ENCODE measurements at regions not wholly inside any gene's neighbourhood (a gene's known extent, or its start where the extent isn't known, plus 50 kb on each side); places are given as distances from the start of the nearest gene placed in this dataset.

- TF ChIP-seq TCF12 (IDR thresholded peaks at IDR 0.05; ENCODE audit: low read depth) (no peak), USF1 (IDR thresholded peaks at IDR 0.05) (no peak), NFIC (IDR thresholded peaks at IDR 0.05) (no peak), CEBPB (IDR thresholded peaks at IDR 0.05) (no peak), RAD21 (IDR thresholded peaks at IDR 0.05; ENCODE audit: low read depth) (no peak), FOXM1 (IDR thresholded peaks at IDR 0.05; ENCODE audit: borderline replicate concordance, low read depth) (no peak), CREB1 (IDR thresholded peaks at IDR 0.05; ENCODE audit: low read depth) (no peak), ZBTB7A (IDR thresholded peaks at IDR 0.05; ENCODE audit: low read depth) (no peak), TEAD4 (IDR thresholded peaks at IDR 0.05) (no peak), EP300 (IDR thresholded peaks at IDR 0.05; ENCODE audit: borderline replicate concordance) (no peak), MAX (IDR thresholded peaks at IDR 0.05) (no peak), YY1 (IDR thresholded peaks at IDR 0.05; ENCODE audit: low read depth) (no peak), REST (IDR thresholded peaks at IDR 0.05; ENCODE audit: low read depth) (no peak), EGR1 (IDR thresholded peaks at IDR 0.05) (no peak)
These were observed 618.7 kb downstream of the SI start for GRCh38 chr3:164459521-164460151.

- TF ChIP-seq EP300 (IDR thresholded peaks at IDR 0.05; ENCODE audit: borderline replicate concordance) (no peak), TEAD4 (IDR thresholded peaks at IDR 0.05) (no peak)
These were observed 619.3 kb downstream of the SI start for GRCh38 chr3:164458986-164459385.

GRCh38 chr3:164453714-164454113 lies 624.6 kb downstream of the SI start:
- TF ChIP-seq FOXM1 (IDR thresholded peaks at IDR 0.05; ENCODE audit: borderline replicate concordance, low read depth) = no peak
- TF ChIP-seq YY1 (IDR thresholded peaks at IDR 0.05; ENCODE audit: low read depth) = no peak

GRCh38 chr3:164452707-164453106 lies 625.6 kb downstream of the SI start:
- TF ChIP-seq TCF12 (IDR thresholded peaks at IDR 0.05; ENCODE audit: low read depth) = no peak

- TF ChIP-seq YY1 (IDR thresholded peaks at IDR 0.05; ENCODE audit: low read depth) = no peak
- no peak for TF ChIP-seq EP300 (IDR thresholded peaks at IDR 0.05; ENCODE audit: borderline replicate concordance)
- no peak for TF ChIP-seq TEAD4 (IDR thresholded peaks at IDR 0.05)
- no peak for TF ChIP-seq NFIC (IDR thresholded peaks at IDR 0.05)
- no peak for TF ChIP-seq TCF12 (IDR thresholded peaks at IDR 0.05; ENCODE audit: low read depth)
- TF ChIP-seq USF1 (IDR thresholded peaks at IDR 0.05) = no peak
- TF ChIP-seq FOXM1 (IDR thresholded peaks at IDR 0.05; ENCODE audit: borderline replicate concordance, low read depth) = no peak
- TF ChIP-seq CREB1 (IDR thresholded peaks at IDR 0.05; ENCODE audit: low read depth) = no peak
- TF ChIP-seq ZBTB7A (IDR thresholded peaks at IDR 0.05; ENCODE audit: low read depth) = no peak
- TF ChIP-seq REST (IDR thresholded peaks at IDR 0.05; ENCODE audit: low read depth) = no peak
- no peak for TF ChIP-seq EGR1 (IDR thresholded peaks at IDR 0.05)
- no peak for TF ChIP-seq RAD21 (IDR thresholded peaks at IDR 0.05; ENCODE audit: low read depth)
- TF ChIP-seq TAF1 (IDR thresholded peaks at IDR 0.05; ENCODE audit: low read depth) = no peak
- no peak for TF ChIP-seq MAX (IDR thresholded peaks at IDR 0.05)
- no peak for TF ChIP-seq CEBPB (IDR thresholded peaks at IDR 0.05)
These were observed 627.0 kb downstream of the SI start for GRCh38 chr3:164451072-164451910.

GRCh38 chr3:164450276-164450905 lies 627.9 kb downstream of the SI start:
- no peak for TF ChIP-seq USF1 (IDR thresholded peaks at IDR 0.05)
- no peak for TF ChIP-seq EP300 (IDR thresholded peaks at IDR 0.05; ENCODE audit: borderline replicate concordance)
- no peak for TF ChIP-seq TAF1 (IDR thresholded peaks at IDR 0.05; ENCODE audit: low read depth)
- no peak for TF ChIP-seq CEBPB (IDR thresholded peaks at IDR 0.05)
- TF ChIP-seq FOXM1 (IDR thresholded peaks at IDR 0.05; ENCODE audit: borderline replicate concordance, low read depth) = no peak
- TF ChIP-seq MAX (IDR thresholded peaks at IDR 0.05) = no peak
- no peak for TF ChIP-seq TEAD4 (IDR thresholded peaks at IDR 0.05)
- no peak for TF ChIP-seq REST (IDR thresholded peaks at IDR 0.05; ENCODE audit: low read depth)
- no peak for TF ChIP-seq ZBTB7A (IDR thresholded peaks at IDR 0.05; ENCODE audit: low read depth)
- no peak for TF ChIP-seq TCF12 (IDR thresholded peaks at IDR 0.05; ENCODE audit: low read depth)
